ENCODE measurements at regions not wholly inside any gene's neighbourhood (a gene's known extent, or its start where the extent isn't known, plus 50 kb on each side); places are given as distances from the start of the nearest gene placed in this dataset.

DNA sequence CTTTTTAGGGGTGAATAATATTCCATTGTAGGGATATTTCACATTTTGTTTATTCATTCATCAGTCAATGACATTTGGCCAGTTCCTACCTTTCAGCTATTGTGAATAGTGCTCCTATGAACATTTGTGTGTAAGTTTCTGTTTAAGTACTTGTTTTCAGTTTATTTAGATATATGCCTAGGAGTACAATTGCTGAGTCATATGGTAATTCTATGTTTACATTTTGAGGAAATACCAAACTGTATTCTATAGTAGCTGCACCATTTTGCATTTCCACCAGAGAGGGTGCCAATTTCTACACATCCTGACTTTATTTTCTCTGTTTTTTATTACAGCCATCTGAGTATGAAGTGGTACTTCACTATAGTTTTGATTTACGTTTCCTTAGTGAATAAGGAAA, 54.4 kb upstream of the ZNF236 start:
- Histone ChIP-seq H3K4me1 (ENCODE audit: control insufficient read depth, extremely low read depth, insufficient read depth, low read length) (no peaks in the 10 kb centered on the region), H3K4me2 (ENCODE audit: insufficient read depth, low read length) (no peak overlapping the region), H3K27me3 (ENCODE audit: control insufficient read depth in 2 of 2, insufficient read depth in 2 of 2, low read length in 2 of 2) (no peaks in the 10 kb centered on the region), H3K36me3 (ENCODE audit: control insufficient read depth in 2 of 2, extremely low read depth in 1 of 2, insufficient read depth in 2 of 2, low read length in 2 of 2) (no peaks in the 10 kb centered on the region), H4K20me1 (replicated peaks; ENCODE audit: control insufficient read depth, extremely low read depth, insufficient read depth, low read length) (no peaks in the 10 kb centered on the region), H3K9me1 (replicated peaks; ENCODE audit: control insufficient read depth, extremely low read depth, insufficient read depth, low read length) (no peaks in the 10 kb centered on the region), H2AFZ (ENCODE audit: low read depth, low read length) (no peak overlapping the region), H3K79me2 (ENCODE audit: control insufficient read depth, insufficient read depth, low read length) (no peaks in the 10 kb centered on the region), H3K4me3 (replicated peaks in 1 of 3; ENCODE audit: insufficient read depth in 1 of 3, low read depth in 1 of 3, low read length in 3 of 3) (no peak overlapping the region), H3K9me3 (replicated peaks; ENCODE audit: control insufficient read depth, insufficient read depth, low read length) (no peaks in the 10 kb centered on the region), H3K9ac (replicated peaks; ENCODE audit: extremely low read depth, insufficient read depth, low read length) (no peak overlapping the region), H3K27ac (ENCODE audit: insufficient read depth, low read depth, low read length) (no peak overlapping the region)
- no TSS peak for BruUV-seq (replicated peaks)
- ChIA-PET POLR2A (no interaction called here), CTCF (no interaction called here)
- FAIRE-seq (no peak), DNase-seq (ENCODE audit: low read depth, low spot score) (no peak)
- intact Hi-C loops (cut with micrococcal nuclease) = no loop called here
- dilution Hi-C loops (cut with MboI; ENCODE audit: extremely low pct_ligation_motif_present, low sequenced_read_pairs) = no loop called here
- TF ChIP-seq, protein P1, sequence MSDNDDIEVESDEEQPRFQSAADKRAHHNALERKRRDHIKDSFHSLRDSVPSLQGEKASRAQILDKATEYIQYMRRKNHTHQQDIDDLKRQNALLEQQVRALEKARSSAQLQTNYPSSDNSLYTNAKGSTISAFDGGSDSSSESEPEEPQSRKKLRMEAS (IDR thresholded peaks at IDR 0.05; ENCODE audit: insufficient read depth, insufficient read length) = no peak
- TF ChIP-seq POLR2A (IDR thresholded peaks at IDR 0.05; ENCODE audit: low read depth, low read length) = no peak
- no peak for TF ChIP-seq FOS (IDR thresholded peaks at IDR 0.05; ENCODE audit: borderline replicate concordance, insufficient read depth, low read length)
- no peak for TF ChIP-seq JUN (IDR thresholded peaks at IDR 0.05; ENCODE audit: borderline replicate concordance, insufficient read depth, insufficient read length, low read depth)

DNA sequence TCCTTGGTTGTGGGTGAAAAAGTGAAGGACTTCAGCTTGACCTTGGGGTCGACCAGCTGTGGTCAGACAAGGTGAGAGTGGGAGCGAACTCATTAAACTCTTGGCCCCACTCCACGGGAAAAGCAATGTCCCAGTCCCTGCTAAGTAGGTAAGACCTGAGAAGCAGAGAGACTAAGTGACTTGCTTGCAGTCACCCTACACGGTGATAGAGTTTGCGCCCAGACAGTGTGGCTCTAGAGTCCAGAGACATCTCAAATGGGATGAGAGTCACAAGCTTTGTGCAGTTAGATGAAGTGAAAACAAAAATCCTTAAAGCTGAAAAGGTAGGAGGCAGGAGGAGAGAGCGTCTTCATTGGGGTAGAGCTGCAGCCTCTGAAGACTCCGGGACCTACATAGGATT, 55.9 kb upstream of the ZNF236 start:
- H3K9ac ChIP-seq (replicated peaks; ENCODE audit: extremely low read depth, insufficient read depth, low read length) = no peak overlapping the region
- H3K27ac ChIP-seq (ENCODE audit: insufficient read depth, low read depth, low read length) = no peak overlapping the region
- H3K9me1 ChIP-seq (replicated peaks; ENCODE audit: control insufficient read depth, extremely low read depth, insufficient read depth, low read length) = no peaks in the 10 kb centered on the region
- H3K4me2 ChIP-seq (ENCODE audit: insufficient read depth, low read length) = no peak overlapping the region
- no peak overlapping the region for H3K4me3 ChIP-seq (replicated peaks in 1 of 3; ENCODE audit: insufficient read depth in 1 of 3, low read depth in 1 of 3, low read length in 3 of 3)
- no peak for TF ChIP-seq GATA2 (IDR thresholded peaks at IDR 0.05; ENCODE audit: insufficient read depth, insufficient read length, low read depth, low read length)
- TF ChIP-seq, protein P1 (IDR thresholded peaks at IDR 0.05; ENCODE audit: insufficient read depth, insufficient read length) = no peak
- TF ChIP-seq, protein P2, sequence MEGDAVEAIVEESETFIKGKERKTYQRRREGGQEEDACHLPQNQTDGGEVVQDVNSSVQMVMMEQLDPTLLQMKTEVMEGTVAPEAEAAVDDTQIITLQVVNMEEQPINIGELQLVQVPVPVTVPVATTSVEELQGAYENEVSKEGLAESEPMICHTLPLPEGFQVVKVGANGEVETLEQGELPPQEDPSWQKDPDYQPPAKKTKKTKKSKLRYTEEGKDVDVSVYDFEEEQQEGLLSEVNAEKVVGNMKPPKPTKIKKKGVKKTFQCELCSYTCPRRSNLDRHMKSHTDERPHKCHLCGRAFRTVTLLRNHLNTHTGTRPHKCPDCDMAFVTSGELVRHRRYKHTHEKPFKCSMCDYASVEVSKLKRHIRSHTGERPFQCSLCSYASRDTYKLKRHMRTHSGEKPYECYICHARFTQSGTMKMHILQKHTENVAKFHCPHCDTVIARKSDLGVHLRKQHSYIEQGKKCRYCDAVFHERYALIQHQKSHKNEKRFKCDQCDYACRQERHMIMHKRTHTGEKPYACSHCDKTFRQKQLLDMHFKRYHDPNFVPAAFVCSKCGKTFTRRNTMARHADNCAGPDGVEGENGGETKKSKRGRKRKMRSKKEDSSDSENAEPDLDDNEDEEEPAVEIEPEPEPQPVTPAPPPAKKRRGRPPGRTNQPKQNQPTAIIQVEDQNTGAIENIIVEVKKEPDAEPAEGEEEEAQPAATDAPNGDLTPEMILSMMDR (IDR thresholded peaks at IDR 0.05; ENCODE audit: extremely low read depth in 1 of 2, insufficient read depth in 1 of 2, low read depth in 1 of 2, low read length in 2 of 2) = no peak
- no peak for TF ChIP-seq POLR2A (IDR thresholded peaks at IDR 0.05; ENCODE audit: low read depth, low read length)
- TF ChIP-seq MYC (IDR thresholded peaks at IDR 0.05; ENCODE audit: low read depth, low read length) = no peak
- no peak for TF ChIP-seq FOS (IDR thresholded peaks at IDR 0.05; ENCODE audit: borderline replicate concordance, insufficient read depth, low read length)
- TF ChIP-seq POLR2AphosphoS5 (IDR thresholded peaks at IDR 0.05; ENCODE audit: insufficient read depth, low read depth, low read length) = no peak
- no peak for TF ChIP-seq EZH2 (IDR thresholded peaks at IDR 0.05; ENCODE audit: borderline replicate concordance, low read depth, low read length, severe bottlenecking)
- no peak for TF ChIP-seq JUN (IDR thresholded peaks at IDR 0.05; ENCODE audit: borderline replicate concordance, insufficient read depth, insufficient read length, low read depth)
- FAIRE-seq (no peak), DNase-seq (ENCODE audit: low read depth, low spot score) (no peak)
- H3K27me3 ChIP-seq (ENCODE audit: control insufficient read depth in 2 of 2, insufficient read depth in 2 of 2, low read length in 2 of 2) = no peaks in the 10 kb centered on the region
- H4K20me1 ChIP-seq (replicated peaks; ENCODE audit: control insufficient read depth, extremely low read depth, insufficient read depth, low read length) = no peaks in the 10 kb centered on the region
- H3K9me3 ChIP-seq (replicated peaks; ENCODE audit: control insufficient read depth, insufficient read depth, low read length) = no peaks in the 10 kb centered on the region
- H3K4me1 ChIP-seq (ENCODE audit: control insufficient read depth, extremely low read depth, insufficient read depth, low read length) = no peaks in the 10 kb centered on the region
- ChIA-PET POLR2A (no interaction called here), CTCF (interaction anchor here (0.7 kb wide), 1 partner anchor 57 kb away, joined by 3 read pairs; no protein-coding TSS in a partner anchor)
- no TSS peak for BruUV-seq (replicated peaks)
- no peak overlapping the region for H2AFZ ChIP-seq (ENCODE audit: low read depth, low read length)
- dilution Hi-C loops (cut with MboI; ENCODE audit: extremely low pct_ligation_motif_present, low sequenced_read_pairs) (no loop called here), intact Hi-C loops (cut with micrococcal nuclease) (no loop called here)
- no peaks in the 10 kb centered on the region for H3K79me2 ChIP-seq (ENCODE audit: control insufficient read depth, insufficient read depth, low read length)
- no peaks in the 10 kb centered on the region for H3K36me3 ChIP-seq (ENCODE audit: control insufficient read depth in 2 of 2, extremely low read depth in 1 of 2, insufficient read depth in 2 of 2, low read length in 2 of 2)
